ENCODE measurements at regions not wholly inside any gene's neighbourhood (a gene's known extent, or its start where the extent isn't known, plus 50 kb on each side); places are given as distances from the start of the nearest gene placed in this dataset.

DNA sequence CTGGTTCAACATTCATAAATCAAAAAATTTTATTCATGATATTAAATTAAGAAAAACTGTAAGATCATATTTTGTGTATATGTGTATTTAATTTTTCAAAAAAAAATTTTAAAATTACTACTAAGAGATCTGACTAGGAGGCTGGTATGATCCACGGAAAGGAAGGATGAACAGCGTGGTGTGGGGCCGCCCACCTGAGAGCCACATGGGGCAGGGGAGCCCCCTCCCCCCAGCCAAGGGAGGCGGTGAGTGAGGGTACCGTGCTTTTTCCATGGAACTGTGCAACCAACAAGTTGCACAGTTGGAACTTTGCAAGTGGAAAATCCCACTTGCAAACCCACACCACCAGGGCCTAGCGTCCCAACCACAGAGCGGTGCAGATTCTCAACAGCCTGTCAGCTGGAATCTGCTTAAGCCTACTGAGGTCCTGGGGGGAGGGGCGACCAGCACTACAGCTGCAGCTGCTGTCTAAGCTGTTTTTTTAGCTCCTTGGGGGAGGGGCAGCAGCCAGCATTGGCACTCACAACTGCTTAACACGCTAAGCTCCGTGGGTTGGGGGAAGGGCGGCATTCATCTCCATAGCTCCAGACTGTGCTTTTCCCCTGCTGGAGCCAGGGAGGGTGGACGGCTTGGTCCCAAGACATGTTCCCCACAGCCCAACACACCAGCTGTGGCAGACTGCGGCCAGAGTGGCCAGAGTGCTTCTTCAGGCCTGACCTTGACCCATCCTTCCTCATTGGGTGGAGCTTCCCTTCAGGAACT is 94.2 kb upstream of the IGFBP3 start:
- peaks cover 4% of the 10 kb centered on the region for H3K27me3 Mint-ChIP-seq
- no peak overlapping the region for H3K4me3 Mint-ChIP-seq
- no peak for ATAC-seq (ENCODE audit: low read depth)
- H3K4me1 Mint-ChIP-seq = no peaks in the 10 kb centered on the region
- H3K27ac Mint-ChIP-seq = no peak overlapping the region
- no peaks in the 10 kb centered on the region for H3K36me3 Mint-ChIP-seq
- no peak for DNase-seq (ENCODE audit: low spot score in 2 of 2)
- peaks cover 7% of the 10 kb centered on the region for H3K9me3 Mint-ChIP-seq

GRCh38 chr7:46011501-46011900 is 90.4 kb upstream of the IGFBP3 start:
- Mint-ChIP-seq H3K4me1 (no peaks in the 10 kb centered on the region), H3K9me3 (no peaks in the 10 kb centered on the region), H3K36me3 (no peaks in the 10 kb centered on the region), H3K4me3 (no peak overlapping the region), H3K27me3 (peaks cover 4% of the 10 kb centered on the region), H3K27ac (no peak overlapping the region)
- no peak for DNase-seq (ENCODE audit: low spot score in 2 of 2)
- ATAC-seq (ENCODE audit: low read depth) = no peak

GRCh38 chr7:46011059-46011458 is 90.0 kb upstream of the IGFBP3 start:
- no peak overlapping the region for H3K27ac Mint-ChIP-seq
- no peak overlapping the region for H3K4me3 Mint-ChIP-seq
- no peaks in the 10 kb centered on the region for H3K4me1 Mint-ChIP-seq
- H3K9me3 Mint-ChIP-seq = no peaks in the 10 kb centered on the region
- ATAC-seq (ENCODE audit: low read depth) (no peak), DNase-seq (ENCODE audit: low spot score in 2 of 2) (no peak)
- H3K27me3 Mint-ChIP-seq = peaks cover 4% of the 10 kb centered on the region
- H3K36me3 Mint-ChIP-seq = no peaks in the 10 kb centered on the region

DNA sequence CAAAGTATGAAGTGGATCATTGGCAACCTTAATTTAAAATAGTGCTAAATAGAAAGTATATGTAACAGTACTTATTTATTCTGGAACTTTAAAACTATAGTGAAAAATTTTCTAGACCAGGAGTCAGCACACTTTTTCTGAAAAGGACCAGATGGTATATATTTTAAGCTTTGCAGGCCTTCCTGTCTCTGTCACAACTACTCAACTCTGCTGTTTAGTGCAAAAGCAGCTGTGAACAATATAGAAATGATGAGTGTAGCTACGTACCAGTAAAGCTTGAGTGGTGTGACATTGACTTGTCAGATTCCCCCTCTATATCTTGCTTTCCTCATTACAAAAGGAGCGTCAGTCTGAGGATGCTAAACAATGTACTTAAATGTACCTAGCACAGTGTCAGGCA is 88.1 kb upstream of the IGFBP3 start:
- no peaks in the 10 kb centered on the region for H3K36me3 Mint-ChIP-seq
- no peaks in the 10 kb centered on the region for H3K4me1 Mint-ChIP-seq
- H3K27me3 Mint-ChIP-seq = peaks cover 4% of the 10 kb centered on the region
- no peak for DNase-seq (ENCODE audit: low spot score in 2 of 2)
- ATAC-seq (ENCODE audit: low read depth) = no peak
- no peak overlapping the region for H3K27ac Mint-ChIP-seq
- no peaks in the 10 kb centered on the region for H3K9me3 Mint-ChIP-seq
- H3K4me3 Mint-ChIP-seq = no peak overlapping the region

- Mint-ChIP-seq H3K27ac (no peak overlapping the region), H3K27me3 (peaks cover 4% of the 10 kb centered on the region), H3K4me3 (no peak overlapping the region), H3K36me3 (no peaks in the 10 kb centered on the region), H3K9me3 (peaks cover 3% of the 10 kb centered on the region), H3K4me1 (no peaks in the 10 kb centered on the region)
- DNase-seq (ENCODE audit: low spot score in 2 of 2) (no peak), ATAC-seq (ENCODE audit: low read depth) (no peak)
Measured at GRCh38 chr7:46007990-46008643, 87.0 kb upstream of the IGFBP3 start.

DNA sequence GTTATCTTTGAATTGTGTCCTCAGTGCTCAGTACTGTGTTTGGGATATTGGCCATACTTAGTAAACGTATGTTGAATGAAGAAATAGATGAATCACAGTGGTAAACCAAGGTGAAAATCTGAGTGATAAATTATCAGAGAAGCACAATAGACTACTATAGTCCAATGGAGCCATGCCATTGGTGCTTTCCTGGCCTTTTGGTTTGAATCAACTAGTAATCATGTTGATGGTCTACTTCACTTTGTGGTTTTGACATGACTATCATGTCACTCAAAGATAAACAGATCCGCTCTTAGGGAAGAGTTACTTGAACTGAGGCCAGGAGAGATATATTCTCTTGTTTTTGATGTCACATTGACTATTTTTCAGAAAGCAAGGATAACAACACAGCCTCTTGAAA is 86.1 kb upstream of the IGFBP3 start:
- no peak for ATAC-seq (ENCODE audit: low read depth)
- Mint-ChIP-seq H3K4me3 (no peak overlapping the region), H3K4me1 (no peaks in the 10 kb centered on the region), H3K27me3 (peaks cover 4% of the 10 kb centered on the region), H3K9me3 (peaks cover 3% of the 10 kb centered on the region), H3K36me3 (no peaks in the 10 kb centered on the region), H3K27ac (no peak overlapping the region)
- DNase-seq (ENCODE audit: low spot score in 2 of 2) = no peak

DNA sequence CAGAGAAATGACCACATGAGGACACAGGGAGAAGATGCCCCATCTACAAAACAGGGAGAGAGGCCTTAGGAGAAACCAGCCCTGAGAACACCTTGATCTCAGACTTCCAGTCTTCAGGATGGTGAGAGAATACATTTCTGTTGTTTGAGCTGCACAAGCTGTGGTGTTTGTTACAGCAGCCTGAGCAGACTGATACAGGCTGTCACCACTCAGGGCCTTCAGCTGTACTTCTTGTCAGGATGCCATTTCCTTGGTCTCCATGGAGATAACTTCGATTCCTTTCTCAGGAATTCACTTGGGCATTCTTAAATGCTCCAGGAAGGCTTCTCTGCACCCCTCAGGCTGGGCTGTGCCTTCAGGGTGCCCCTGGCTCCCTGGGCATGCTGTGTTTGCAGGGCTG is 85.7 kb upstream of the IGFBP3 start:
- peaks cover 3% of the 10 kb centered on the region for H3K27me3 Mint-ChIP-seq
- no peak for DNase-seq (ENCODE audit: low spot score in 2 of 2)
- no peak overlapping the region for H3K27ac Mint-ChIP-seq
- H3K9me3 Mint-ChIP-seq = peaks cover 3% of the 10 kb centered on the region
- no peaks in the 10 kb centered on the region for H3K36me3 Mint-ChIP-seq
- no peaks in the 10 kb centered on the region for H3K4me1 Mint-ChIP-seq
- ATAC-seq (ENCODE audit: low read depth) = no peak
- H3K4me3 Mint-ChIP-seq = no peak overlapping the region

DNA sequence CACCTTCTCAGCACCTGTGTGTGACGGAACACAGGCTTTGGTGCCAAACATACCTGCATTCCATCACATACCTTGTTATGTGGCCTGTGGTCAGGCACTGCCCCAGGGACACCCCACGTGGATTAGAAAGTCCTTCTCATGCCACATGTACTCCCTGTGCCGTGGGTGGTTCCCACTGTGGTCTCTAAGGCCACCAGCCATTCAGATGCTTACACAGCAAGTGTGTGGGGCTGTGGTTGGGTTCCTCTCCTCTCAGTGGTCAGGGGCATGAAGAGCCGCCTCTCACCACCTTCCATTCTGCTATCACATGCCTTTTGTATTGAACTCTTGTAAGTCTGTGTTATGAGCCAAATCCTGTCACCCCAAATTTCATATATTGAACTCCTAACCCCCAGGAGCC is 85.1 kb upstream of the IGFBP3 start:
- Mint-ChIP-seq H3K4me1 (no peaks in the 10 kb centered on the region), H3K4me3 (no peak overlapping the region), H3K9me3 (peaks cover 3% of the 10 kb centered on the region), H3K27ac (no peak overlapping the region), H3K36me3 (no peaks in the 10 kb centered on the region), H3K27me3 (no peaks in the 10 kb centered on the region)
- ATAC-seq (ENCODE audit: low read depth) = no peak
- DNase-seq (ENCODE audit: low spot score in 2 of 2) = no peak

- no peak overlapping the region for H3K4me3 Mint-ChIP-seq
- H3K36me3 Mint-ChIP-seq = no peaks in the 10 kb centered on the region
- H3K27me3 Mint-ChIP-seq = no peaks in the 10 kb centered on the region
- DNase-seq (ENCODE audit: low spot score in 2 of 2) (no peak), ATAC-seq (ENCODE audit: low read depth) (no peak)
- peaks cover 3% of the 10 kb centered on the region for H3K9me3 Mint-ChIP-seq
- H3K27ac Mint-ChIP-seq = no peak overlapping the region
- H3K4me1 Mint-ChIP-seq = no peaks in the 10 kb centered on the region
Measured at GRCh38 chr7:46004965-46005364, 83.9 kb upstream of the IGFBP3 start.

DNA sequence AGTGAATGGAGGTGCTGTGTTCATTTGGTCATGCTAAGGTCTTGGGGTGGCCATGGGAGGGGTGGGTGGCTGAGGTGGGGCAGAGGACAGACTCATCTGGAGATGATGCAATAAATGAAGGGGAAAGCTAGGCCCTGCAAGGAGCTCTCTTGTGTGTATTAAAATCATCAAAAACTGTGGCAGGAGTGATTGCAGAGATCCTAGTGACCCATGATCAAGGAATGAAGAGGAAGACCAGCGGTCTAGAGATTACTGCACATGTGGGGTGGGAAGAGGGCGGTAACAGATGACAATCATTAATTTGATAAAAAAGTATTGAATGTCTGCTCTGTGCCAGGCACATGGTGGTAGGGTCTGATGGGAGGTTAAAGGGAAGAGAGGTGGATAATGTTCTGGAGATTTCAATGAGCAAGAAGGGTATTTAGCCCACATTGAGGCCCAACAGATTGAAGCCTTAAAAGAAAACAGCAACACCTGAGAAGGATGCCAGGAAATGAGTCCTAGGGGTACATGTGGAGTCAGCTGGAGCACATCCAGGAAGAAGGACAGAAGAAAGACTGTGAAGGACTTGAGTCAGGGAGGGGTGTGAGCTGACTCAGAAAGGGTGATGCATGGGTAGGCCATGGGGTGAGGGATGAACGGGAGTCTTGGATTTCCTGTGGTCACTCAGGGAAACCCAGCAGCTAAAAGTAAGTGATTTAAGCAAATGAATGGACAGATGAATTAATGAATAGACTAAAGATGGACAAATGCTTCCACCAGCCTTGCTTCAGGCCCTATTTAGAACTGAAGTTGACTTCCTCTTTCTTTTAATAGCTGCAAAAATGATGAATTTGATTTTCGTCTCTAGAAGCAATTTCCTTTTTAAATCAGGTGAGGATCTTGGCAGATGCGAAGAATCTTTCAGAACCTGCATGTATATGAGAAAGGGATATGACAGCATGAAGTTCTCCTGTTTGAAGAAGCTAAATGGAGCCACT is 83.1 kb upstream of the IGFBP3 start:
- H3K9me3 Mint-ChIP-seq = peaks cover 3% of the 10 kb centered on the region
- H3K27me3 Mint-ChIP-seq = no peaks in the 10 kb centered on the region
- ATAC-seq (ENCODE audit: low read depth) = no peak
- DNase-seq (ENCODE audit: low spot score in 2 of 2) = no peak
- no peaks in the 10 kb centered on the region for H3K4me1 Mint-ChIP-seq
- H3K4me3 Mint-ChIP-seq = no peak overlapping the region
- no peaks in the 10 kb centered on the region for H3K36me3 Mint-ChIP-seq
- no peak overlapping the region for H3K27ac Mint-ChIP-seq

DNA sequence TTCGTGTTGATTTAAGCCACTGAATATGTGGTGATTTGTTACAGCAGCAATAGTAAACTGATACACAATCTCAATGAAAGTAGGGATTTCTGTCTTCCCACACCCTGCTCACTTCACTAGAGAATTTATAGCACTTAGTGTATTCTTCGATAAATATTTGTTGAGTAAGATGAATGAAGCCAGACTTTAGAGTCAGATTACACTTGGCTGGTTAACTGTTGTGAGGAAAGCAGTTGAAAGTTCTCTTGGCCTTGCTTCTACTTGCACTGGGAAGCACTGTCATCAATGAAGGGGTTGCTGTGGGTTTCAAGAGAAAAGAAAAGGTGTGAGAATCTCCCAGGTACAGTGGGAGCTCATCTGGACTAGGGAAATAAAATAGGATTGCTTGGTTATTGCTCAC is 82.1 kb upstream of the IGFBP3 start:
- no peak overlapping the region for H3K27ac Mint-ChIP-seq
- ATAC-seq (ENCODE audit: low read depth) (no peak), DNase-seq (ENCODE audit: low spot score in 2 of 2) (no peak)
- no peak overlapping the region for H3K4me3 Mint-ChIP-seq
- H3K36me3 Mint-ChIP-seq = no peaks in the 10 kb centered on the region
- peaks cover 3% of the 10 kb centered on the region for H3K9me3 Mint-ChIP-seq
- no peaks in the 10 kb centered on the region for H3K27me3 Mint-ChIP-seq
- H3K4me1 Mint-ChIP-seq = no peaks in the 10 kb centered on the region

DNA sequence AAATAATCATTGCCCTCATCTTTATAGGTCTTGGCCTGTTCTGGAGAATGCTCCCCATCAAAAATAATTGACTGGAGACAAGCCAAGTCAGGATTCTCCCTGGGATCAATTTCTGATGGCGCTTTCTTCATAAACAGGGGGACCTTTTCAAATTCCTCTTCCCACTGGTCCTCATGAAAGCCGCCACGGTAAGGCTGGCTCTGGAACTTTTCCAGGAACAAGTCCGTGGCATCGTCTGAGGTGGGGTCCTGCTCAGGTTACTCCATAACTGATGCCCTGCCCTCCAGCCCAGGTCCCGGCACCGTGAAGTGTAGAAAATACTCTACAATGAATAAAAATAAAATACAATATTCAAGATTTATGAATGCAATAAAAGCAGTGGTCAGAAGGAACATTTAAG is 79.4 kb upstream of the IGFBP3 start:
- H3K4me3 Mint-ChIP-seq = no peak overlapping the region
- H3K27me3 Mint-ChIP-seq = no peaks in the 10 kb centered on the region

DNA sequence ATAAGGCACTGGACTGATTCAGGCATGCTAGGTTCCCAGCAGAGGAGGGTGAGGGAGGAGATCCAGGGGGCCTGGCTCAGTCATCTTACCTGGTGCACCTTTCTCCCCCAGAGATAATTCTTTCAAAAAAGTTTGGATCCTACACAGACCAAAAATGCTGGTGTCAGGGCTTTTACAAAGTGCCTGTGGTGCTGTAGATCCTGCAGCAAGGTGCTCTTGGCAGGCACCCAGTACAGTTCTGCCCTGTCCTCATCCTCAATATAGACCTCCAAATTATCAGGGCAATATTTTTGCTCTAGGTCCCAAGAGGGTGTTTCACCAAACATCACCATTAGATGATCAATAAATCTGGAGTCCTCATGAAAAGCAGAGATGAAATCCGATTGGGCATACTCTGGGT is 78.5 kb upstream of the IGFBP3 start:
- no peaks in the 10 kb centered on the region for H3K4me1 Mint-ChIP-seq
- no peaks in the 10 kb centered on the region for H3K36me3 Mint-ChIP-seq
- no peaks in the 10 kb centered on the region for H3K27me3 Mint-ChIP-seq
- H3K9me3 Mint-ChIP-seq = peaks cover 18% of the 10 kb centered on the region
- ATAC-seq (ENCODE audit: low read depth) (no peak), DNase-seq (ENCODE audit: low spot score in 2 of 2) (no peak)
- no peak overlapping the region for H3K27ac Mint-ChIP-seq
- H3K4me3 Mint-ChIP-seq = no peak overlapping the region

More for the DNA sequence above, 79.4 kb upstream of the IGFBP3 start:
- H3K36me3 Mint-ChIP-seq = no peaks in the 10 kb centered on the region
- no peaks in the 10 kb centered on the region for H3K4me1 Mint-ChIP-seq
- H3K27ac Mint-ChIP-seq = no peak overlapping the region
- H3K9me3 Mint-ChIP-seq = peaks cover 16% of the 10 kb centered on the region
- DNase-seq (ENCODE audit: low spot score in 2 of 2) (no peak), ATAC-seq (ENCODE audit: low read depth) (no peak)

DNA sequence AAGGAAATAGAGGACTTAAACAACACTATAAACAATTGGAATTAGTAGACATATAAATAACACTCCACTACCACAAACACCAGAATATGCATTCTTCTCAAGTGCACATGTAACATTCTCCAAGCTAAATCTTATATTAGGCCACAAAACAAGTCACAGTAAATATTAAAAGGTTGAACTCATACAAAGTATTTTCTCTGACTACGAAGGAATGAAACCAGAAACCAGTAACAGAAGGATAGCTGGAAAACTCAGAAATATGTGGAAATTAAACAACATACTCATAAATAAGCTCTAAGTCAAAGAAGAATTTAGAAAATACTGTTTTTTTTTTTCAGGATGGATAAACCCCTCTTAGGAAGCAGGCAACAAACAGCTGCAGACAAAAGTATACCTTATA is 77.4 kb upstream of the IGFBP3 start:
- no peaks in the 10 kb centered on the region for H3K4me1 Mint-ChIP-seq
- H3K9me3 Mint-ChIP-seq = peaks cover 20% of the 10 kb centered on the region
- ATAC-seq (ENCODE audit: low read depth) (no peak), DNase-seq (ENCODE audit: low spot score in 2 of 2) (no peak)
- H3K36me3 Mint-ChIP-seq = no peaks in the 10 kb centered on the region
- no peak overlapping the region for H3K4me3 Mint-ChIP-seq
- H3K27ac Mint-ChIP-seq = no peak overlapping the region
- no peaks in the 10 kb centered on the region for H3K27me3 Mint-ChIP-seq

Data from memory B cell (primary cell).